ENCODE measurements at regions not wholly inside any gene's neighbourhood (a gene's known extent, or its start where the extent isn't known, plus 50 kb on each side); places are given as distances from the start of the nearest gene placed in this dataset.

- peaks cover 2 to 11% (median 8%) of the 10 kb centered on the region in 8 donors for H3K9me3 Mint-ChIP-seq
- CTCF ChIA-PET (ENCODE audit: partially characterized antibody): interaction anchor here (0.5 kb wide), 1 partner anchor 21 kb away, joined by 4 read pairs; no protein-coding TSS in a partner anchor
These were observed 119.8 kb upstream of the ARHGAP28 start for GRCh38 chr18:6609666-6610264.

DNA sequence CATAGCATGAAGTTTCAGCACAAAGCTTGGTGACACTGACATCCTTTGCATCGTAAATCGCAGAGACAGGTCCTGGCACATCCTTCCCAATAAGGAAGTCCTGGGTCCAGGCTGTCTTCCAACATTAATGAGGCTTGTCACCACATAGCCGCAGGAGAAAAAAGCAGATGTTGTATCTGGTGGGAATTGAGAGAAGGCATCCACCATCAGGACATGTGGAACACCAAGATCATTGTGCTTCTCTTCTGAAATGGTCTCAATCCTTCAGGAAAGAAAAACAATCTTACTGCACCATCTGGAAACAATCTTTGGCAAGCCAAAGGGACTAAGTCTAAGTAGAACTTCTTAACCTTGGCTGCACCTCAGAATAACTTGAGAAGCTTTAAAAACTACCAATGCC, 119.0 kb upstream of the ARHGAP28 start:
- ChIA-PET CTCF (ENCODE audit: partially characterized antibody) (interaction anchor here (0.5 kb wide), 1 partner anchor 20 kb away, joined by 4 read pairs; no protein-coding TSS in a partner anchor), POLR2A (ENCODE audit: partially characterized antibody) (no interaction called here)
- H3K4me3 Mint-ChIP-seq: no peak overlapping the region
- DNase-seq: no peak
- intact Hi-C loops (cut with micrococcal nuclease): no loop called here
- Histone ChIP-seq H3K4me1 (ENCODE audit: insufficient read depth, low read length) (no peaks in the 10 kb centered on the region), H3K36me3 (ENCODE audit: insufficient read depth, low read length) (no peaks in the 10 kb centered on the region), H3K27me3 (ENCODE audit: insufficient read depth, low read length) (no peaks in the 10 kb centered on the region), H3K27ac (ENCODE audit: low read depth, low read length) (no peak overlapping the region), H3K9me3 (ENCODE audit: control insufficient read depth in 1 of 2, low read length in 2 of 2) (no peaks in the 10 kb centered on the region), H3K4me3 (ENCODE audit: low read length in 2 of 2) (no peak overlapping the region)
- H3K4me1 Mint-ChIP-seq: no peaks in the 10 kb centered on the region
- H3K36me3 Mint-ChIP-seq: no peaks in the 10 kb centered on the region
- H3K27ac Mint-ChIP-seq: no peak overlapping the region
- peaks cover 4 to 11% (median 10%) of the 10 kb centered on the region in 8 donors for H3K9me3 Mint-ChIP-seq
- H3K27me3 Mint-ChIP-seq: no peaks in the 10 kb centered on the region

More at GRCh38 chr18:6609666-6610264, 119.8 kb upstream of the ARHGAP28 start:
- Mint-ChIP-seq H3K27me3 (no peaks in the 10 kb centered on the region), H3K27ac (no peak overlapping the region), H3K4me1 (no peaks in the 10 kb centered on the region), H3K36me3 (no peaks in the 10 kb centered on the region), H3K4me3 (no peak overlapping the region)
- POLR2A ChIA-PET (ENCODE audit: partially characterized antibody): no interaction called here
- H3K27ac ChIP-seq (ENCODE audit: low read depth, low read length): no peak overlapping the region
- no peaks in the 10 kb centered on the region for H3K27me3 ChIP-seq (ENCODE audit: insufficient read depth, low read length)
- intact Hi-C loops (cut with micrococcal nuclease): no loop called here
- no peak for DNase-seq
- no peaks in the 10 kb centered on the region for H3K9me3 ChIP-seq (ENCODE audit: control insufficient read depth in 1 of 2, low read length in 2 of 2)
- H3K4me1 ChIP-seq (ENCODE audit: insufficient read depth, low read length): no peaks in the 10 kb centered on the region
- H3K4me3 ChIP-seq (ENCODE audit: low read length in 2 of 2): no peak overlapping the region
- H3K36me3 ChIP-seq (ENCODE audit: insufficient read depth, low read length): no peaks in the 10 kb centered on the region

DNA sequence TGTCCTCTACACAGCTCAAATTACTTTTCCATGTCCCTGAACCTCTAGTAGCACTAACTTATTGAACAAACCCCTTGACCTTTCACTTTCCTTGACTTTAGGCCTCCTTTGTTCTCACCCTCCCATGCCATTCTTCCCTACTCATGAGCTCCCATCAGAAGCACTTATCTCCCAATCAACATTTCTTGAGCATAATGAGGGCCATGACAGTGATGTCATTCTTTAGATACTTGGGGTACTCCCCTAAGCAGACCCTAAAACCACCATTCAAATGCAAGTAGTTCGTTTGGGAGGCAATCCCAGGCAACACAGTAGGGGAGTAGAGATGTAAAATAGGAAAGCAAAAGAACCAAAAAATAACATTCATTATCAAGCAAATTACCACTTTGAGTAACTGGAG, 115.9 kb upstream of the ARHGAP28 start:
- no peak overlapping the region for H3K27ac Mint-ChIP-seq
- intact Hi-C loops (cut with micrococcal nuclease): no loop called here
- H3K4me3 Mint-ChIP-seq: no peak overlapping the region
- H3K9me3 Mint-ChIP-seq: peaks cover 9 to 18% (median 11%) of the 10 kb centered on the region in 8 donors
- H3K27me3 Mint-ChIP-seq: no peaks in the 10 kb centered on the region
- no peaks in the 10 kb centered on the region for H3K36me3 Mint-ChIP-seq
- H3K27me3 ChIP-seq (ENCODE audit: insufficient read depth, low read length): no peaks in the 10 kb centered on the region
- H3K36me3 ChIP-seq (ENCODE audit: insufficient read depth, low read length): no peaks in the 10 kb centered on the region
- H3K27ac ChIP-seq (ENCODE audit: low read depth, low read length): no peak overlapping the region
- no peak for DNase-seq
- H3K4me1 ChIP-seq (ENCODE audit: insufficient read depth, low read length): no peaks in the 10 kb centered on the region
- H3K4me1 Mint-ChIP-seq: no peaks in the 10 kb centered on the region
- ChIA-PET CTCF (ENCODE audit: partially characterized antibody) (interaction anchor here (1.3 kb wide), 1 partner anchor 36 kb away, joined by 3 read pairs; no protein-coding TSS in a partner anchor), POLR2A (ENCODE audit: partially characterized antibody) (no interaction called here)
- H3K4me3 ChIP-seq (ENCODE audit: low read length in 2 of 2): no peak overlapping the region
- no peaks in the 10 kb centered on the region for H3K9me3 ChIP-seq (ENCODE audit: control insufficient read depth in 1 of 2, low read length in 2 of 2)

- H3K27me3 Mint-ChIP-seq: no peaks in the 10 kb centered on the region
- H3K9me3 Mint-ChIP-seq: peaks cover 9 to 23% (median 14%) of the 10 kb centered on the region in 8 donors
- Histone ChIP-seq H3K27me3 (ENCODE audit: insufficient read depth, low read length) (no peaks in the 10 kb centered on the region), H3K4me1 (ENCODE audit: insufficient read depth, low read length) (no peaks in the 10 kb centered on the region), H3K27ac (ENCODE audit: low read depth, low read length) (no peak overlapping the region), H3K4me3 (ENCODE audit: low read length in 2 of 2) (no peak overlapping the region), H3K36me3 (ENCODE audit: insufficient read depth, low read length) (no peaks in the 10 kb centered on the region), H3K9me3 (ENCODE audit: control insufficient read depth in 1 of 2, low read length in 2 of 2) (no peaks in the 10 kb centered on the region)
- H3K4me3 Mint-ChIP-seq: no peak overlapping the region
- ChIA-PET POLR2A (ENCODE audit: partially characterized antibody) (no interaction called here), CTCF (ENCODE audit: partially characterized antibody) (interaction anchor here (0.6 kb wide), 1 partner anchor 37 kb away, joined by 3 read pairs; no protein-coding TSS in a partner anchor)
- DNase-seq: no peak
- H3K4me1 Mint-ChIP-seq: no peaks in the 10 kb centered on the region
- H3K27ac Mint-ChIP-seq: no peak overlapping the region
- no peaks in the 10 kb centered on the region for H3K36me3 Mint-ChIP-seq
- intact Hi-C loops (cut with micrococcal nuclease): no loop called here
These were observed 114.6 kb upstream of the ARHGAP28 start for GRCh38 chr18:6614952-6615351.

- Mint-ChIP-seq H3K27ac (no peak overlapping the region), H3K36me3 (no peaks in the 10 kb centered on the region), H3K9me3 (peaks cover 4 to 23% (median 13%) of the 10 kb centered on the region in 8 donors), H3K27me3 (no peaks in the 10 kb centered on the region), H3K4me1 (no peaks in the 10 kb centered on the region), H3K4me3 (no peak overlapping the region)
- Histone ChIP-seq H3K27me3 (ENCODE audit: insufficient read depth, low read length) (no peaks in the 10 kb centered on the region), H3K36me3 (ENCODE audit: insufficient read depth, low read length) (no peaks in the 10 kb centered on the region), H3K4me1 (ENCODE audit: insufficient read depth, low read length) (no peaks in the 10 kb centered on the region), H3K9me3 (ENCODE audit: control insufficient read depth in 1 of 2, low read length in 2 of 2) (no peaks in the 10 kb centered on the region), H3K4me3 (ENCODE audit: low read length in 2 of 2) (no peak overlapping the region), H3K27ac (ENCODE audit: low read depth, low read length) (no peak overlapping the region)
- DNase-seq: no peak
- CTCF ChIA-PET (ENCODE audit: partially characterized antibody): no interaction called here
- intact Hi-C loops (cut with micrococcal nuclease): no loop called here
- POLR2A ChIA-PET (ENCODE audit: partially characterized antibody): no interaction called here
These were observed 112.5 kb upstream of the ARHGAP28 start for GRCh38 chr18:6616981-6617380.

DNA sequence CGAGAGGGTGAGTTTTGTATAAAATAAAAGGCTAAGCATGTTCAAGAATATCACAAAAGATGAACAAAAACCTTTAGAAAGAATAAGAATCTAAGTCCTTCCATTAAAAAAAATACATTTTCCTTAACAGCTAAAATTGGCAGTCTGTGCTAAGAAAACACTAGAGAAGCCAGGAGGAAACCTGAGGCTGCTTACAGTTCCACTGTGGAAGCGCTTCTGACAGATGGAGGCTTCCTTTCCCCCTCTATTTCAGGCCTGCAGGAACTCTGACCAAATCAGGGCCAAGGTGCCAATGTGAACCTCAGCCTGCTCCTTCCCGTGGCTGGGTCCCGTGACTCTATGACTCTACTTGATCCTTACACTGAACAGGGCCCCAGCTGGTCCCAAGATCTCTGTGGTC, 108.1 kb upstream of the ARHGAP28 start:
- Histone ChIP-seq H3K27me3 (ENCODE audit: insufficient read depth, low read length) (no peaks in the 10 kb centered on the region), H3K27ac (ENCODE audit: low read depth, low read length) (no peak overlapping the region), H3K4me3 (ENCODE audit: low read length in 2 of 2) (no peak overlapping the region), H3K9me3 (ENCODE audit: control insufficient read depth in 1 of 2, low read length in 2 of 2) (peaks cover 0 to 3% of the 10 kb centered on the region in 2 donors), H3K4me1 (ENCODE audit: insufficient read depth, low read length) (no peaks in the 10 kb centered on the region), H3K36me3 (ENCODE audit: insufficient read depth, low read length) (no peaks in the 10 kb centered on the region)
- ChIA-PET POLR2A (ENCODE audit: partially characterized antibody) (no interaction called here), CTCF (ENCODE audit: partially characterized antibody) (no interaction called here)
- no peaks in the 10 kb centered on the region for H3K27me3 Mint-ChIP-seq
- DNase-seq: no peak
- peaks cover 0 to 14% (median 4%) of the 10 kb centered on the region in 8 donors for H3K9me3 Mint-ChIP-seq
- intact Hi-C loops (cut with micrococcal nuclease): no loop called here
- H3K4me1 Mint-ChIP-seq: no peaks in the 10 kb centered on the region
- no peak overlapping the region for H3K27ac Mint-ChIP-seq
- no peaks in the 10 kb centered on the region for H3K36me3 Mint-ChIP-seq
- no peak overlapping the region for H3K4me3 Mint-ChIP-seq

- Histone ChIP-seq H3K4me3 (ENCODE audit: low read length in 2 of 2) (no peak overlapping the region), H3K9me3 (ENCODE audit: control insufficient read depth in 1 of 2, low read length in 2 of 2) (peaks cover 0 to 3% of the 10 kb centered on the region in 2 donors), H3K27me3 (ENCODE audit: insufficient read depth, low read length) (no peaks in the 10 kb centered on the region), H3K36me3 (ENCODE audit: insufficient read depth, low read length) (no peaks in the 10 kb centered on the region), H3K27ac (ENCODE audit: low read depth, low read length) (no peak overlapping the region), H3K4me1 (ENCODE audit: insufficient read depth, low read length) (no peaks in the 10 kb centered on the region)
- Mint-ChIP-seq H3K36me3 (no peaks in the 10 kb centered on the region), H3K4me3 (no peak overlapping the region), H3K9me3 (peaks cover 0 to 12% (median 4%) of the 10 kb centered on the region in 8 donors), H3K27me3 (no peaks in the 10 kb centered on the region), H3K4me1 (no peaks in the 10 kb centered on the region), H3K27ac (no peak overlapping the region)
- CTCF ChIA-PET (ENCODE audit: partially characterized antibody): no interaction called here
- DNase-seq: no peak
- POLR2A ChIA-PET (ENCODE audit: partially characterized antibody): no interaction called here
- intact Hi-C loops (cut with micrococcal nuclease): no loop called here
These were observed 106.2 kb upstream of the ARHGAP28 start for GRCh38 chr18:6623278-6623677.
